ENCODE measurements at regions not wholly inside any gene's neighbourhood (a gene's known extent, or its start where the extent isn't known, plus 50 kb on each side); places are given as distances from the start of the nearest gene placed in this dataset.

DNA sequence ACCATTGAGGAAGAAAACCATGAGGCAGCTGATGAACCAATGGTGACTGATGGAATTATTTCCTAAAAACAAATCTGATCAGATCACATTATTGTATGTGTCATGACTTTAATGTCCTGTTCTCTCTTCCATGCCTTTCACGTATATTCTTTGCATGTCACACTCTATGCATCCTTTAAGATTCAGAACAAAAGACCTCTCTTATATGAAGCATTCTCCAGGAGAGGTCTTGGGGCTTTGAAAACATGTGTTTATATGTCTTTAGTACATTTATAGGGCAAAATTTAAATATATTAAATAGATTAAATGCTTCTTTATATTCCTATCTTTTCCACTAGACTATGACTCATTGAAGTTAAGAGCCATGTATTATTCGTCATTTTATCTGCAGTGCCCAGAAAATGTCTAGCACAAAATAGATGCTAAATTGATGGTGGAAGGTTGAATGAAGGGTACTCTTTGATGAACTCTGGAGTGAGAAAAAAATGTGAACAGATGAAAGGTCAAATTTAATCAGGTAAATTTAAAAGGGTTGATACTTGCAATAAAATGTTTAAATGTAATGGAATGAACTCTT lies 196.3 kb downstream of the PSAT1 start:
- TF ChIP-seq, protein P1, sequence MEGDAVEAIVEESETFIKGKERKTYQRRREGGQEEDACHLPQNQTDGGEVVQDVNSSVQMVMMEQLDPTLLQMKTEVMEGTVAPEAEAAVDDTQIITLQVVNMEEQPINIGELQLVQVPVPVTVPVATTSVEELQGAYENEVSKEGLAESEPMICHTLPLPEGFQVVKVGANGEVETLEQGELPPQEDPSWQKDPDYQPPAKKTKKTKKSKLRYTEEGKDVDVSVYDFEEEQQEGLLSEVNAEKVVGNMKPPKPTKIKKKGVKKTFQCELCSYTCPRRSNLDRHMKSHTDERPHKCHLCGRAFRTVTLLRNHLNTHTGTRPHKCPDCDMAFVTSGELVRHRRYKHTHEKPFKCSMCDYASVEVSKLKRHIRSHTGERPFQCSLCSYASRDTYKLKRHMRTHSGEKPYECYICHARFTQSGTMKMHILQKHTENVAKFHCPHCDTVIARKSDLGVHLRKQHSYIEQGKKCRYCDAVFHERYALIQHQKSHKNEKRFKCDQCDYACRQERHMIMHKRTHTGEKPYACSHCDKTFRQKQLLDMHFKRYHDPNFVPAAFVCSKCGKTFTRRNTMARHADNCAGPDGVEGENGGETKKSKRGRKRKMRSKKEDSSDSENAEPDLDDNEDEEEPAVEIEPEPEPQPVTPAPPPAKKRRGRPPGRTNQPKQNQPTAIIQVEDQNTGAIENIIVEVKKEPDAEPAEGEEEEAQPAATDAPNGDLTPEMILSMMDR (conservative IDR thresholded peaks at IDR 0.05; ENCODE audit: low read depth, low read length), result no peak
- TF ChIP-seq EZH2 (IDR thresholded peaks at IDR 0.05; ENCODE audit: borderline replicate concordance, low read depth, low read length, poor library complexity, severe bottlenecking), result no peak

All from A673 (cell line).